GM12865 (cell line): ENCODE measurements at regions not wholly inside any gene's neighbourhood (a gene's known extent, or its start where the extent isn't known, plus 50 kb on each side); places are given as distances from the start of the nearest gene placed in this dataset.
"Not testable (repeated sequence)": the region's sequence is repeated elsewhere in the genome, so short reads cannot be mapped to it uniquely, and the experiment has no call there.

Experiments
- DNase-seq: peaks from one replicate; pipeline ENCODE4 v3.0.0; 2010; ENCODE audit warnings: low read depth
- H3K4me3 ChIP-seq: 2 replicates; pipeline ENCODE4 v1.5.1; 2011; ENCODE audit warnings: mild to moderate bottlenecking, low read depth, low read length, control low read depth
- TF ChIP-seq, protein P1 (sequence below): IDR thresholded peaks from 2 replicates; pipeline ENCODE4 v1.5.1; 2011; ENCODE audit warnings: low read length, control low read depth, low read depth, inconsistent platforms; ENCODE audit not compliant: insufficient read depth; ENCODE audit errors: missing control alignments

DNA sequence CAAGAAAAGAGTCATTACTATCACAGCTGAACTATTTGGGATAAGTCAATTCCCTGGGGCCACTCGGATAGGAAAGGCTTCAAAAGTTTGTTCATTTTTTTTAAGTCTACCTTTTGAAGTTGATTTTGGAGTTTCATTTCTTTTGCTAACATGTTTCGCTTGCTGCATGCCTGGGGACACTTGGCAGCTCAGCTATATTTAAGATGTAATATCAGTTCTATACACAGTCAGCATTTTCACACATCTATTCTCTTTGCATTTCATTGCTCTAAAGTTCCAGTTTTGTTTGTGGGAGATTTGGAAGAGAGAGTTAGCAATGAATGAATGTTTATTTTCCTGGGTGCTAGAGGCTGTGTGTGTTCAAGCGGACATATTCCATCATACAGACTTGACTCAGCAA lies 445.2 kb upstream of the GRAMD2B start:
- H3K4me3 ChIP-seq = no peak overlapping the region
- no peak for DNase-seq
- TF ChIP-seq, protein P1, sequence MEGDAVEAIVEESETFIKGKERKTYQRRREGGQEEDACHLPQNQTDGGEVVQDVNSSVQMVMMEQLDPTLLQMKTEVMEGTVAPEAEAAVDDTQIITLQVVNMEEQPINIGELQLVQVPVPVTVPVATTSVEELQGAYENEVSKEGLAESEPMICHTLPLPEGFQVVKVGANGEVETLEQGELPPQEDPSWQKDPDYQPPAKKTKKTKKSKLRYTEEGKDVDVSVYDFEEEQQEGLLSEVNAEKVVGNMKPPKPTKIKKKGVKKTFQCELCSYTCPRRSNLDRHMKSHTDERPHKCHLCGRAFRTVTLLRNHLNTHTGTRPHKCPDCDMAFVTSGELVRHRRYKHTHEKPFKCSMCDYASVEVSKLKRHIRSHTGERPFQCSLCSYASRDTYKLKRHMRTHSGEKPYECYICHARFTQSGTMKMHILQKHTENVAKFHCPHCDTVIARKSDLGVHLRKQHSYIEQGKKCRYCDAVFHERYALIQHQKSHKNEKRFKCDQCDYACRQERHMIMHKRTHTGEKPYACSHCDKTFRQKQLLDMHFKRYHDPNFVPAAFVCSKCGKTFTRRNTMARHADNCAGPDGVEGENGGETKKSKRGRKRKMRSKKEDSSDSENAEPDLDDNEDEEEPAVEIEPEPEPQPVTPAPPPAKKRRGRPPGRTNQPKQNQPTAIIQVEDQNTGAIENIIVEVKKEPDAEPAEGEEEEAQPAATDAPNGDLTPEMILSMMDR = no peak

DNA sequence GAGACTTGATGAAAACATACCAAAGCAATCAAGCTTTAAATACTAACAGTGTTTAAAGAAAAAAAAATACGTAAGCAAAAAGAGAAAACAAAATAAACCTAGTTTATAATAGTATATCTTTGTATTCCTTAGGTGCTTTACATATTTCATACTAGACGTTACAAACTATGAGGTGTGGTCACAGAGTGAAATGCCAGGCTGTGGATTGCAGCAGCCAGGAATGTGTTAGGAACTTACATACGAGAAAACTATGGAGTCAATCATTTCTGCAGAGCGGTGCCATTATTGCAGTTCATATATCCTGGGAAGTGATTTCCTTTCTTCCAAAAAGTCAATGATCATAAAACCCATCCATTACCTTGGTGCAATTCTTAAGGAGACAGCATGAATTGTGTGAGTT lies 443.6 kb upstream of the GRAMD2B start:
- DNase-seq = no peak
- H3K4me3 ChIP-seq = no peak overlapping the region
- TF ChIP-seq, protein P1 = no peak

DNA sequence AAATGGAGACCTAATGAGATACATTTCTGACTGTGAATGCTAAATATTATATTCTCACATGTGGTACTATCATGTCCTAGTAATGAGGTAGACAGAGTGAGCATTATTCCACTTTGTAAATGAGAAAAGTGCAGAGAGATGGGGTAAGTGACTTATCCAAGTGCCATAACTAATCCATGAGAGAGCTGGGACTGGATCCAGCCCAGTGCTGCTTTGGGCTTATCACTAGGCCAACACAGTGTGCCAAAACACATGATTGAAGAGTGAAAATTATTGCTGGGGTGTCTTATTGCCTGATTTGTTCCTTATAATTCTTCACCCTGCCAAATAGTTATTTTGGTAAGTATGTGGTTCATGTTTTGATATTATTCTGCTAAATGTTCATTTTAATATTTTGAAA lies 442.2 kb upstream of the GRAMD2B start:
- DNase-seq = no peak
- TF ChIP-seq, protein P1 = no peak
- H3K4me3 ChIP-seq = no peak overlapping the region

DNA sequence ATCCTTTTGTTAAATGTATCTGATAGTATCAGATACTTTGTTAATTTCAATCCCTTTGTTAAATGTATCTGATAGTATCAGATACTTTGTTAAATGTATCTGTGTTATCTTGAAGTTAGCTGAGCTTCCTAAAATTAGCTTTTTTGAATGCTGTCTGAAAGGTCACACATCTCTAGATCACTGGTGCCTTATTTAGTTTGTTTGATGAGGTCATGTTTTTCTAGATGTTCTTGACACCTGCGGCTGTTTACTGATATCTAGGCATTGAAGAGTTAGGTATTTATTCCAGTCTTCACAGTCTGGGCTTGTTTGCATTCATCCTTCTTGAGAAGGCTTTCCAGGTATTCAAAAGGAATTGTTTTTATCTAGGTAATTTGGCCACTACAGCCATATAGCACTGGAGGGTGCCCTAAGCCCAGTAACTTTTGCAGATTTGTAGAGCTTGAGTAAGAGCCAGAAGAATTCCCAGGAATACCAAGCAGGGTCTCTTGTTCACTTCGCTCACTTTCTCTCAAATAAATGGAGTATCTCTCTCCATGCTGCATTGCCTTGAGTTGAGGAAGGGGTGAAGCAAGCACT lies 435.4 kb upstream of the GRAMD2B start:
- TF ChIP-seq, protein P1 = no peak
- DNase-seq = no peak
- no peak overlapping the region for H3K4me3 ChIP-seq

DNA sequence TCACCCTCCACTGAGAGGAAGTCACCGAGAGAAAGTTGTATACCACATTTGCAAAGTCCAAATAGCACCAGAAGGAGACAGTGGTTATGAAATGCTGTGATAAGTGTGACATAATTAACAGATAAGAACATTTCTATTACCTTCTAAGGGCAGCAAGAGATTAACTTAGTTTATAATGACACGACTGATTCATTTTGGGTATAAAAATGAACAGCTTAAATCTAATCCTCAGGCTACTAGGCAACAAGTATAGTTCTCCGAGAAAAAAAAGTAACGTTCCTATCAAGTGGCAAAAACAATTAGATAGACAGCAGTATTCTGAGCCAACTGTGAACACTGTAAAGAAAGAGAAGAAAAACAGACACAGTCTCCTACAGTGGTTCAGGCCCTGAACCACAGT lies 431.2 kb upstream of the GRAMD2B start:
- TF ChIP-seq, protein P1 = no peak
- no peak for DNase-seq
- no peak overlapping the region for H3K4me3 ChIP-seq

DNA sequence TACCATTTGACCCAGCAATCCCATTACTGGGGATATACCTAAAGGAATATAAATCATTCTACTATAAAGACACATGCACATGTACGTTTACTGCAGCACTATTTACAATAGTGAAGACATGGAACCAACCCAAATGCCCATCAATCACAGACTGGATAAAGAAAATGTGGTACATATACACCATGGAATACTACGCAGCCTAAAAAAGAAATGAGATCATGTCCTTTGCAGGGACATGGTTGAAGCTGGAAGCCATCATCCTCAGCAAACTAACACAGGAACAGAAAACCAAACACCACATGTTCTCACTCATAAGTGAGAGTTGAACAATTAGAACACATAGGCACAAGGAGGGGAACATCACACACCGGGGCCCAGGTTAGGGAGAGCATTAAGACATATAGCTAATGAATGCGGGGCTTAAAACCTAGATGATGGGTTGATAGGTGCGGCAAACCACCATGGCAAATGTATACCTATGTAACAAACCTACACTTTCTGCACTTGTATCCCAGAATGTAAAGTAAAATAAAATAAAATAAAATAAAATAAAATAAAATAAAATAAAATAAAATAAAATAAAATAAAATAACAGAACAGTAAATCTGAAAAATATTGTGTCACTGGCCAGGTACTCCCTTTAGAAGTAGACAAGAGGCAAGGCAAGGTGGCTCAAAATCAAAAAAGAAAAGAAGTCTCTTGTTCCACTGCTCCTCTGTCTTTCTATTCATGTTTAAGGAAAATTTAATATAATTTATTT lies 423.8 kb upstream of the GRAMD2B start:
- not testable (repeated sequence) for H3K4me3 ChIP-seq, DNase-seq

DNA sequence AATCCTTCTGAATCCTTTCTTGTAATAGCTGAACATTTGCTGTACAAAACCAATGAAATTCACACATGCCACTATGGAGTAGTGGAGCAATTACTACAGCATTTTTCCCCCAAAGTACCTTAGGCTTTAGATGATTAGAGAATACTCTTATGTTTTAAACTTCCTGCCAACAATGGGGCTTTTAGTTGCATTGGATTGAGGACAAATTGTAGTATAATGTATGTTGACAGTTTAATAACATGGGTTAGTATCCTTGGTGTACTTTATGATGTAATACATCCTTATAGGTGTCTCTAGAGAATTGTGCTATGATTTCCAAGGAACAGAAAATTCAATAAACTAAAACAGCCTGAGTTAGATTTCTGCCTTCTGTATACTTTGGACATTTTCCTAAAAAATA lies 422.7 kb upstream of the GRAMD2B start:
- no peak for DNase-seq
- H3K4me3 ChIP-seq = no peak overlapping the region
- TF ChIP-seq, protein P1 = no peak
